ENCODE measurements at regions not wholly inside any gene's neighbourhood (a gene's known extent, or its start where the extent isn't known, plus 50 kb on each side); places are given as distances from the start of the nearest gene placed in this dataset.

DNA sequence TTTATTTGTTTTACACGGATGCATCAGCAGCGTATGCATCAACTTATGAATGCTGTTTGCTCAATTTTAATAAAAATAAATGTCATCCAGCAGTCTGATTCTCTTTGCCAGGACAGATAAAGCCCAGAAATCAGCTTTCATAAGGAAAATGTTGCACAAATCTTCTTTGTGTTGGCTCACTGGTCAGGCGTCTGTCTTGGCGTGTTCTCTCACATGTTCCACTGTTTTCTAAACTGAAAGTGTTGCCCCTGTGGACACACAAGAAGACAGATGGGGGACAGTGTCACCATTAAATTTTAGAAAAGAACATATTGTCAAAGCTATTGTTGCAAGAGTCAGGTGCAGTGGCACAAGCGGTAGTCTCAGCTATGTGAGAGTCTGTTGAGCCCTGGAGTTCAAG, 316.2 kb downstream of the CENPC start:
- no peak for DNase-seq (ENCODE audit: low spot score)

GRCh38 chr4:67220861-67221260, 324.4 kb downstream of the CENPC start:
- DNase-seq (ENCODE audit: low spot score): no peak

GRCh38 chr4:67218883-67219282, 326.4 kb downstream of the CENPC start:
- no peak for DNase-seq (ENCODE audit: low spot score)

DNA sequence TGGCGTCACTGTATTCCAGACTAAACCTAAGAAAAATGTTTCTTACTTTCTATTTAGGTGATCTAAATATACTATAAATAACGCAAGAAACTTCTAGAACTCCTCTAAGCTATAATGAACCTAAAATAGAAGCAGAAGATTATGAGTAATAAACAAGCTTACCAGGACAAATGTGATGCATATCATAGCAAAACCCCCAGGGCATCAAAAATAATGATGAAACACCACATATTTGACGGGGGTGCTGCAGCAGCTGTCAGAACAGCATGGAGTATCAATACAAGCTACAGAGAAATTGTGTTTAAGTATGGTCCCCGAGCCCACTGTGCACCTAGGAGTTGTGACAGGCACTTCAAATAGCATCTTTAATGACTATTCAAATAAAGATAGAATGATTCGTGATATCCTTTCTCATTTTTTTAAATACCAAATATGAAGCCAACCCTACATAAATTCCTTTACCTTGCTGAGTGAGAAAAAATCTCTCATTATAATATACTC, 337.3 kb downstream of the CENPC start:
- no peak for DNase-seq (ENCODE audit: low spot score)

GRCh38 chr4:67204441-67204840, 340.9 kb downstream of the CENPC start:
- no peak for DNase-seq (ENCODE audit: low spot score)

DNA sequence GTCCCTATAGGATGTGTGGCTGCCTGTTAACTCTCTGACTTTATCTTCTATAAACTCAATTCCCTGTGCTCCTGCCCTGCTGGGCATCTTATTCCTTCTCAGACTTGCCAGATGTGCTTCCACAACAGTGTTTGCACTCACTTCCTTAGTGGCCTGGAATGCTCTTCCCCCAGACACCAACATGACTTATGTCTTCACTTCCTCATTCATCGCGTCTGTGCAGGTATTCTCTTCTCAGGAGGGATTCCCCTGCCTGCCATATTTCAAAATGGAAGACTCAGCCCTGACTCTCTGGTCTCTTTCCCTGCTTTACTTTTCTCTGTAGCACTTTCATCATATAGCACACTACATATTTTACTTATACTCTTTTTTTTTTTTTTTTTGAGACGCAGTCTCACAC, 344.0 kb downstream of the CENPC start:
- no peak for DNase-seq (ENCODE audit: low spot score)

DNA sequence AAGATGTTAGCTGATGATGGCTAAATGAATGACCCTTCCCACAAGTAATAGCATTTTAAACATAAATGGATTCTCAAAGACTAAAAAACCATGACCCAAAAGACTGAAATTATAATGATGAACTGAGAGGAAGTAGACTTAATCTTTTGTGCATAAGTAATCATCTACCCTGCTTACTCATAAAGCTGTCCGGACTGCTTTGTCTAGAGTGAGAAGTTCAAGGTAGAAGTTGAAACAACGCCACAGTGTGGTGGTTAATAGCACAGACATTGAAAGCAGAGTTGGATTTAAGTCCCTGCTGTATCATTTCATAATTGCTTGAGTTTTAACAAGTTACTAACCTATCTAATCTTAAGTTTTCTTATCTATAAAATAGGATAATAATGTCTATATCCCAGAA, 346.6 kb downstream of the CENPC start:
- peak; percentile 62 for DNase-seq (ENCODE audit: low spot score)

DNA sequence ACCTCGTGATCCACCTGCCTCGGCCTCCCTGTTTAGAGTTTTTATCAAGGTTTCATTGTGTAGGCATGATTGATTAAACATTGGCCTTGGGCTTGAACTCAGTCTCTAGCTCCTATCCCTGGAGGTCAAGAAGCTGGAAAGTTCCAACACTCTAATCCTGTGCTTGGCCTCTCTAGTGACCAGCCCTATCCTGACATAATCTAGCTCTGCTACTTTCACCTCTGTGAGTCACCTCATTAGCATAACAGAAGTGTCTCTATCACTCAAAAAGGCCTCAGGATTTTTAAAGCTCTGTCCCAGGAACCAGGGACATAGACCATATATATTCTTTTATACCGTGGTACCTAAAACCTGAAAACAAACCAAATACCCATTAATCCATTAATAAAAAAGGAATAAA, 377.5 kb downstream of the CENPC start:
- DNase-seq (ENCODE audit: low spot score): peak; percentile 7

DNA sequence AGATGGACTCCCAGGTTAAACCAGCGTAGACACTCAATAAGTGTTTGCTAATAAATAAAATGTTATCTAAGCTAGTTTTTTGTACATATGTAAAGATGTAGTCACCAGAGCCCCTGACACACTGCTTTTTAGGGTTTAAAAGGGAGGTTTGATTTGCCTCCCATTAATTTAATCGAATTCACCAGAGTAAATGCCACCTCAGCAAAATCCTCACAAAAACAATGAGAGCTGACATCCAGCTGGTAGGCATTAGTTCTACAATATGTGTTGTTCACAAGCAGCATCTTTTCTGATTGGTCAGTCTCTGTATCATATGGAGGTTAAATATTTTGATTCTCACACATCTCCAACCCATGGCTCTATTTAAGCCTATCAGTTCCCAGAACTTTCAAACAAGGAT, 382.6 kb downstream of the CENPC start:
- DNase-seq (ENCODE audit: low spot score): no peak

DNA sequence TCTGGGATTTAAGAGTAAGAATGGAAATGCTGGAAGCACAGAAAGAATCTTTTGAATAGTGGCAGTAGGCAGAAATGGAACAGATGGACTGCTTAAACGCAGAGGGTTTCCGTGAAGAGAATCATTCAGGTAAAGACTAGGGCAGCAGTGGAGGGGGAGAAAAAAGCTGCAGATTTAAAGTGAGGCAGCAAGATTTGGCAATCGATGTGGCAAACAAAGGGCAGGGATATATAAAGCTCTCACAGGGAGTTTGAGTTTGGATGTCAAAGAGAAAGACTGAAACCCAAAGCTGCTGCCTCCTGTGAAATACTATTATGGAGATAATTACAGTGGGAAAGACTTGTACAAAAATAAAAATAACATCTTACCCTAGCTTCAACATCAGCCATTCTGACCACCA, 384.0 kb downstream of the CENPC start:
- no peak for DNase-seq (ENCODE audit: low spot score)

GRCh38 chr4:67160394-67160793, 384.9 kb downstream of the CENPC start:
- no peak for DNase-seq (ENCODE audit: low spot score)

GRCh38 chr4:67158666-67159065, 386.6 kb downstream of the CENPC start:
- no peak for DNase-seq (ENCODE audit: low spot score)

GRCh38 chr4:67152976-67153375, 392.3 kb downstream of the CENPC start:
- DNase-seq (ENCODE audit: low spot score): no peak

DNA sequence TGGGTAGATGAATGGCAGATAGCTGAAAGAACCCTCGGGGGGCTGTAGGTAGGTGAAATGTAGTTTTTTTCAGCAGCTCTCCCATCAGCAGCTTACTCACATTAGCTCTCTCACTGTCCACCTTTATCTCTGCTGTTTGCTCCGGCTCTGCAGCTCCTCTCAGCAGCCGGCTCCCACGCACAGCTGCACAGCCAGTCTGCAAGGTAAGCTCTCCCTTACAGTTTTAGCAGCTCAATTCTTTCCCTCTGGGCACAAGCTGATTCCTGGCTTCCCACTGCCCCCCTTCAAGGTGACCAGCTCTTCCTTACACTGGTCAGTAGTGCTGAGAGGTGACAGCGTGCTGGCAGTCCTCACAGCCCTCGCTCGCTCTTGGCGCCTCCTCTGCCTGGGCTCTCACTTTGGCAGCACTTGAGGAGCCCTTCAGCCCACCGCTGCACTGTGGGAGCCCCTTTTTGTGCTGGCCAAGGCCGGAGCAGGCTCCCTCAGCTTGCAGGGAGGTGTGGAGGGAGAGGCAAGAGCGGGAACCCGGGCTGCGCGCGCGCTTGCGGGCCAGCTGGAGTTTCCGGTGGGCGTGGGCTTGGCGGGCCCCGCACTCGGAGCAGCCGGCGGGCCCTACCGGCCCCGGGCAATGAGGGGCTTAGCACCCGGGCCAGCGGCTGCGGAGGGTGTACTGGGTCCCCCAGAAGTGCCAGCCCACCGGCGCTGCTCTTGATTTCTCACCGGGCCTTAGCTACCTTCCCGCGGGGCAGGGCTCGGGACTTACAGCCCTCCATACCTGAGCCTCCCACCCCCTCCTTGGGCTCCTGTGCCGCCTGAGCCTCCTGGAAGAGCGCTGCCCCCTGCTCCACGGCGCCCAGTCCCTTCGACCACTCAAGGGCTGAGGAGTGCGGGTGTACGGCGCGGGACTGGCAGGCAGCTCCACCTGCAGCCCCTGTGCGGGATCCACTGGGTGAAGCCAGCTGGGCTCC, 393.6 kb downstream of the CENPC start:
- no peak for DNase-seq (ENCODE audit: low spot score)

DNA sequence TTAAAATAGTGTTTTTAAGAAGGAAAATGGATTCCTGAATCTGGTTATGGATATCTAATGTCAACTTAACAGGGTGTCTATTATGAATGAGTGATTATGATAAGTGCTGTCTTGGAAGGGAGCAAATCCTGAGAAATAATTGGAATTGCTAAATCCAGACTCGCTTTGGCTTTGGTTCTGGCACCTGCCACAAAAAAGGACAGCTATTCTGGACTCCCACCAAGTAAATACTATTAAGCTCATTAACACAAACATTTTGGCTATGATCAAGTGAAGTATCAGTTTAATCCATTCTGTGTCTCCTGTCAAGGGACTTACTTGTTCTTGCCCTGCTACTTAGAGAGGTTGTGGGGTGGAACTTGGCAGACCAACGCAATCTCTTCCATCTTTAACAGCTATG, 403.7 kb downstream of the CENPC start:
- DNase-seq (ENCODE audit: low spot score): no peak

DNA sequence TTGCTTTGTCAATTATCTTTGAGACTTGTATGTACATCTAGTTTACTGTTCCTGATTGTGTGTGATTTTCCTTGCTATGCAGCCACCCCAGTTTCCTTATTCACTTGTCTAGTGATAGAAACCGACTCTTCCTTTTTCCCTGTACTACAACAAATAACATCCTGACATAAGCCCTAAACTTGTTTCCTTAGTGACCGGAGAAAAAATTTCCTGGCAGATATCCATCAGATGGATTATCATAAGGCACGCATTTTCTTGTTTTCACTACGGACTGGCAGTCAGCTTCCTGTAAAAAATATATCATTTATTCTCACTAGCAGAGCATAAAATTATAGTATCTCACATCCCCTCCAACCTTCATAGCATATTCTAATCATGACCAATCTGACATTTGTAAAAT, 410.7 kb downstream of the CENPC start:
- no peak for DNase-seq (ENCODE audit: low spot score)

GRCh38 chr4:67133162-67133561, 412.1 kb downstream of the CENPC start:
- DNase-seq (ENCODE audit: low spot score): no peak

GRCh38 chr4:67131224-67131623, 414.1 kb downstream of the CENPC start:
- DNase-seq (ENCODE audit: low spot score): peak; percentile 19

DNA sequence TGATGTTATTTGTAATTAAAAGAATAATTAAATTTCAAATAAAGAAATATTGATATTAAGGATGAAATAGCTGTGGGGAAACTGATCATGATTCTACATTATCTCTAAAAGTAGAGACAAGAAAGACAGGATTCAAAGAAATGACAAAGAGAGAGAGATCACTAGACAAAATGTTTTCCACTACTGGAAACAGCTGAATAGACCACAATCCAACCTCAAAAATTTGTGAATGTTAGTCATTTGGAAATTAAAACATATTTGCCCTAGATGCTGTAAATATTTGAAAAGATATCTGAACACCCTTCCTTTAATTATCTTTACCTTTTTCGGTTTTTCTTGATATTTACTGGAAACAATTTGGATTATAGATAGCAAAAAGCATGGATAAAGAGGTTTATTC, 414.9 kb downstream of the CENPC start:
- no peak for DNase-seq (ENCODE audit: low spot score)

DNA sequence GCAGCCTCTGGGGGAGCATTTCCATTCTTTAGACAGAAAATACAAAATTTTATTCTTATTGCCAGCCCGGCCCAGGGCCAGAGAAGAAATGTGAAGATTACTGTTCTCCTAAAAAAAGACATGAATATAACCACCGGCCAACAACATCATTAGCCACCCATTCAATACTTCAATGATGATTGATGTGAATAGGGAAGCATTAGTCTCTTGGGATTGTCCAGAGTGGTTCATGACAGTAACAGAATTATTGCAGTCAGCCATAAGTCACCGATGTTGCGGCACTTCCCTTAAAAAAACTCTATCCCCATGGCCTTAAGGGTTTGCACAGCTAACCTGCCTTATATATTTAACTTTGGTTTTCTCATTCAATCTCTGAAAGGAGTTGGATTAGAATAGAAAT, 418.7 kb downstream of the CENPC start:
- DNase-seq (ENCODE audit: low spot score): no peak

DNA sequence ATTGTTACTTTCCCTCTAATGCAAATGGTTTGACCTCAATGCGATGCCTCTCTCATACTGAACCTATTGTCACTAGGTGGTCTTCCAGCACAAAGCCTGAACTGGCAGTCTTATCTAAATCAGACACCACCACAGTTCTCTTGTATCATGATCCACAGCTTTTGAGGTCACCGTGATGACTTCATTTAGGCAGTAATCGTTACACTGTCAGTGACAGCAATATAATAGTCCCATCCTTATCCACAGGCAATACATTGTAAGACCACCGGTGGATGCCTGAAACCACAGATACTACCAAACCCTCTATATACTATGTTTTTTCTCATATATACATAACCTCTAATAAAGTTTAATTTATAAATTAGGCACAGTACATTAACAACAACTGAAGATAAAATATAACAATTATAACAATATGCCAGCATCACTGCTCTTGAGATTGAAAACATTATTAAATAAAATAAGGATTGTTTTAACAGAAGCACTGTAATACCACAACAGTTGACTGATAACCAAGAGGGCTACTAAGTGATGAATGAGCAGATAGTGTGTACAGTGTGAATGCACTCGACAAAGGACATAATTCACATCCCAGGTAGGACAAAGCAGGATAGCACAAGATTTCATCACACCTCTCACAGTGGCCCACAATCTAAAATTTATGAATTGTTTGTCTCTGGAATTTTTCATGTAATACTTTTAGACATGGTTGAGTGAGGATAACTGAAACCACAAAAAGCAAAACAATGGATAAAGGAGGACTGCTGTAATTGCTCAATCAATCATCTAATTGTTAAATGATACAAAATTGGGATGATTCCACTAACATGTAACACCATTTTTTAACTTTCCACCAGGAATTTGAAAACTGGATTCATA, 419.4 kb downstream of the CENPC start:
- no peak for DNase-seq (ENCODE audit: low spot score)

GRCh38 chr4:67124716-67125115, 420.6 kb downstream of the CENPC start:
- no peak for DNase-seq (ENCODE audit: low spot score)

DNA sequence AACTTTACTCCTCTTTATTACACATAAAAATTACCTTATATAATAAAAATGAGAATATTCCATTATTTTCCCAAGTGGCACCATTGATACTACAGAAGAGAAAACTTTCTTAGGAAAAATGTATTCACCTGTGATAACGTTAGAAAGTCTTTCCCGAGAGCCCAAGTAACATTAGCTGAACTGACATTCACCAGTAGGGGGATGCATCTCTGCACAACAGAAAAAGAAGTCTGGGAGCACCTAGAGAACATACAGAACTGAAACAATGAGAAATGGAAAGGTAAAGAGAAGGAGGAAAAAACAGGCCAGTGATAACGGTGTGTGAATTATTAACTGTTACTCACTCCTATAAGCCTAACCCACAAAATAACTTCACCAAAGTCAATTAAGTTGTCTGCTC, 423.3 kb downstream of the CENPC start:
- no peak for DNase-seq (ENCODE audit: low spot score)

Measured in COLO829 (cell line).